ENCODE measurements at regions not wholly inside any gene's neighbourhood (a gene's known extent, or its start where the extent isn't known, plus 50 kb on each side); places are given as distances from the start of the nearest gene placed in this dataset.

DNA sequence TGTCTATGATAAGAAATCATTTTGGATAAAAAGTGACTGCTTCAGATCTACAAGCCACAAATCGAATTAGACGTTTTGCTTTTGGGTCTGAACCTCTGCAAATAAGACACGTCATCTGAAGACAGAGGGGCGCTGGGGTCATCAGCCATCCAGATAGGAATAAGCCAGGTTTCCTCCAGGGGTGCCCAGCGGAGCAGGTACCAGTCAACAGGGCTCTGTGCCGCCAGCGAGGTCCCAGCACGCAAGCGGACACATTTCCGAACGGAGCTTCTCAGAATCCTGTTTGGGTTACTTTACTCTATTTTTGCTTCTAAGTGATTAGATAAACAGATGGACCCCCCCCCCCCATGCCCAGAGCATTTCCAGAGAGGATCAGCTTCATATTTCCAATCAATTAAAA, 873.8 kb downstream of the BRD1 start:
- TF ChIP-seq, protein P1, sequence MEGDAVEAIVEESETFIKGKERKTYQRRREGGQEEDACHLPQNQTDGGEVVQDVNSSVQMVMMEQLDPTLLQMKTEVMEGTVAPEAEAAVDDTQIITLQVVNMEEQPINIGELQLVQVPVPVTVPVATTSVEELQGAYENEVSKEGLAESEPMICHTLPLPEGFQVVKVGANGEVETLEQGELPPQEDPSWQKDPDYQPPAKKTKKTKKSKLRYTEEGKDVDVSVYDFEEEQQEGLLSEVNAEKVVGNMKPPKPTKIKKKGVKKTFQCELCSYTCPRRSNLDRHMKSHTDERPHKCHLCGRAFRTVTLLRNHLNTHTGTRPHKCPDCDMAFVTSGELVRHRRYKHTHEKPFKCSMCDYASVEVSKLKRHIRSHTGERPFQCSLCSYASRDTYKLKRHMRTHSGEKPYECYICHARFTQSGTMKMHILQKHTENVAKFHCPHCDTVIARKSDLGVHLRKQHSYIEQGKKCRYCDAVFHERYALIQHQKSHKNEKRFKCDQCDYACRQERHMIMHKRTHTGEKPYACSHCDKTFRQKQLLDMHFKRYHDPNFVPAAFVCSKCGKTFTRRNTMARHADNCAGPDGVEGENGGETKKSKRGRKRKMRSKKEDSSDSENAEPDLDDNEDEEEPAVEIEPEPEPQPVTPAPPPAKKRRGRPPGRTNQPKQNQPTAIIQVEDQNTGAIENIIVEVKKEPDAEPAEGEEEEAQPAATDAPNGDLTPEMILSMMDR (IDR thresholded peaks at IDR 0.05): no peak
- TF ChIP-seq ZFX (IDR thresholded peaks at IDR 0.05; ENCODE audit: borderline replicate concordance): no peak
